HG03060 (cell line): ENCODE measurements at regions not wholly inside any gene's neighbourhood (a gene's known extent, or its start where the extent isn't known, plus 50 kb on each side); places are given as distances from the start of the nearest gene placed in this dataset.

ENCODE experiments used
- ATAC-seq: cut with Tn5 transposase; IDR thresholded peaks from one replicate; pipeline ENCODE4 v1.9.1; 2021; ENCODE audit warnings: low read depth, moderate number of reproducible peaks; ENCODE audit not compliant: unreplicated experiment

- ATAC-seq: no peak
Observed at GRCh38 chr5:124869426-124870033, 123.1 kb upstream of the ZNF608 start.

- ATAC-seq: no peak
Observed at GRCh38 chr5:124870070-124870469, 123.6 kb upstream of the ZNF608 start.

- no peak for ATAC-seq
Observed at GRCh38 chr5:124871303-124871702, 124.9 kb upstream of the ZNF608 start.

GRCh38 chr5:124872086-124872485 lies 125.6 kb upstream of the ZNF608 start:
- ATAC-seq: no peak

GRCh38 chr5:124872615-124873014 lies 126.2 kb upstream of the ZNF608 start:
- ATAC-seq: no peak

- ATAC-seq: no peak
Observed at GRCh38 chr5:124873188-124873587, 126.7 kb upstream of the ZNF608 start.

GRCh38 chr5:124873713-124874112 lies 127.3 kb upstream of the ZNF608 start:
- ATAC-seq: no peak

- no peak for ATAC-seq
Observed at GRCh38 chr5:124876566-124876965, 130.1 kb upstream of the ZNF608 start.

- ATAC-seq: no peak
Observed at GRCh38 chr5:124876983-124877382, 130.5 kb upstream of the ZNF608 start.

- no peak for ATAC-seq
Observed at GRCh38 chr5:124877501-124878146, 131.2 kb upstream of the ZNF608 start.

GRCh38 chr5:124878583-124879342 lies 132.3 kb upstream of the ZNF608 start:
- ATAC-seq: no peak

- ATAC-seq: no peak
Observed at GRCh38 chr5:124880903-124881697, 134.7 kb upstream of the ZNF608 start.

GRCh38 chr5:124883681-124884080 lies 137.2 kb upstream of the ZNF608 start:
- no peak for ATAC-seq

- ATAC-seq: no peak
Observed at GRCh38 chr5:124884114-124884513, 137.7 kb upstream of the ZNF608 start.

- ATAC-seq: no peak
Observed at GRCh38 chr5:124885490-124885889, 139.1 kb upstream of the ZNF608 start.

- ATAC-seq: no peak
Observed at GRCh38 chr5:124887223-124887622, 140.8 kb upstream of the ZNF608 start.

- no peak for ATAC-seq
Observed at GRCh38 chr5:124888050-124888506, 141.6 kb upstream of the ZNF608 start.

GRCh38 chr5:124888622-124889485 lies 142.4 kb upstream of the ZNF608 start:
- ATAC-seq: no peak

GRCh38 chr5:124889486-124889825 lies 143.0 kb upstream of the ZNF608 start:
- no peak for ATAC-seq

- ATAC-seq: no peak
Observed at GRCh38 chr5:124889850-124890249, 143.4 kb upstream of the ZNF608 start.
